T47D (cell line): ENCODE measurements at regions not wholly inside any gene's neighbourhood (a gene's known extent, or its start where the extent isn't known, plus 50 kb on each side); places are given as distances from the start of the nearest gene placed in this dataset.

Experiments
- DNase-seq, 2 experiments: peaks; one replicate each; pipeline versions ENCODE4 v3.0.0 to v3.0.0-alpha.2; 2011 to 2012; ENCODE audit warnings: low read depth in 1 of 2, low spot score in 1 of 2
- JUND ChIP-seq: IDR thresholded peaks from 2 replicates; pipeline ENCODE4 v1.6.1; 2012; ENCODE audit warnings: low read depth
- in situ Hi-C: cut with HindIII; loops from 2 replicates; pipeline ENCODE4 v1.10.0; 2016; ENCODE audit warnings: low sequenced_read_pairs, low pct_unique_long_range_greater_than_20kb

DNA sequence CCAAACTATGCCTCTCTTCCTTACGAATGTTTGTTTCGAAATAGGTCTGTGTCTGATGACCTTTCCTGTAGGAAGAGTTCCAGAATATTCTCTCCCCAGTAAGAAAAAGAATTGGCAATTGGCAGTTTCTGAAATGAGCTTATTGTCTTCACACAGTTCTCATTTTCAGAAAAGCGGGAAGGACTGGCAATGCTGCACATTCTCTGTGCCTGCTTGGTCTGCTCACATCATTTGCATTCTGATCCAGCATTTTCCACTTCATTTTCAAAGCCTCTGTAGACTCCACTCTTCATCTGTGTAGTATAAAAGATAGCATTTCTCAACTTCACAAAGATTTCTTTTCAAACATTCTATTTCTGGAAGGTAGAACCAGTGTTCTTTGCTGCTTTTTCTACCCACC is 120.6 kb upstream of the CCDC112 start:
- in situ Hi-C loops, result no loop called here
- TF ChIP-seq JUND, result no peak
- no peak for DNase-seq

DNA sequence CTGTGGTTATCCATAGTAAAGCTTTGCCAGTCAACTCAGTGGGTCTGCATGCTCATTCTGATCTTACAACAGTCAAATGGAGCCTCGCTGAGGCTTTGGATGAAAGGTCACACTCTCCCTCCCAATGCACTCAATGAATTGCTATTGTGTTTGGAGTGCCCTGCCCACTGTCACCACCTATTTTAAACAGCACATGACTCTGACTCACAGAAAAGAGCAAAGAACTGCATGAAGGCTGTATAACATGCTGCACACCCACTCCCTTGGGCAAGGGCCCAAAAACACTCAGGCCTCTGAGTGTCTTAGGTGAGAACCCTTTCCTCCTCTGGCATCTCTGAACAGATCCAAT is 118.7 kb upstream of the CCDC112 start:
- DNase-seq, result no peak
- no peak for TF ChIP-seq JUND
- in situ Hi-C loops, result no loop called here

DNA sequence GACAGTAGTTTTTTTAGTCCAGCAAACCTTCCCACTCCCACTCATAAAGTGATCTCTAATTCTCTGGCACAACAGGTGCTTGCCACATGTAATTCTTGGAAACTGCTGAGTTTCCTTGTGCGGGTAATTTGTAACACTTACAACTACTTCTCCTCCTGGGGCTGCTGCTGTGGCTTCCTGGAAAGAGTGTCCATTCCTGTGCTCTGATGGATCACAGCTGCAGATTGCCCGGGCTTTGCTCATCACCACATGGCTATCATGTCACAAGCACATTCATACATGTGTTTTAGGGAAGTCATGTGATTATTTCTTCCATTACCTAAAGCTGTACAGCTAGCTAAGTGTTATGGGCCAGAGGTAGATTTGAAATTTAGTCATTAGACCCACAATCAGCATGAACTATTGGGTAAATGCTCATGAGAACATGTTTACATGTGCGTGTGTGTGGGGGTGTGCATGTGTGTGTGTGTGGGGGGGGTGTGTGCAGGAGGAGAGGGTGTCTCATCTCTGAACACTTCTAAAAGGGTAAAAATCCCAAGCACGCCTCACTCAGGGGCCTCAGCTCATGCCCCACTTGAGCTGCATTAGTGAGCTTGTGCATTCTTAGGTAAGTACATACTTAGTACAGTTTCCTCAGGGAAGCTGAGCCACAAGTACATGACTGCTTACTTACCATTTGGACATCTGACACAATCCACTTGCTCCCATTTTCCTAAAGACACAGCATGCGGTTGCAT is 118.1 kb upstream of the CCDC112 start:
- in situ Hi-C loops, result no loop called here
- no peak for TF ChIP-seq JUND
- no peak for DNase-seq

DNA sequence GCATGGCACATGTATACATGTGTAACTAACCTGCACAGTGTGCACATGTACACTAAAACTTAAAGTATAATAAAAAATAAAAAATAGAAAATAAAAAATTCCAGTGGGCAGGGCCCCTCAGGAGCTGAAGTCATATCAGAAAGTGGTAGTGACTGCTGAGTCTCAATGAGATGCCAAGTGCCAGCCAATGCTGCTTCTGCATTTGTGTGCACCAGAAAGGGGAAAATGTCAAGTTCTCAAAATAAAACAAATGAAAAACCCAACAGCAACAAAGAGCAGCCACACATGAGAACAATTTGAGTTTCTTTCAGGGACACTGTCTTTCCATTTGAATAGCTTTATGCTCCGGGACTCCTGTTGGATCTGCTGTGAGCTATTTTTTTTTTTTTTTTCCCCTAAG is 117.2 kb upstream of the CCDC112 start:
- in situ Hi-C loops, result no loop called here
- no peak for DNase-seq
- no peak for TF ChIP-seq JUND

DNA sequence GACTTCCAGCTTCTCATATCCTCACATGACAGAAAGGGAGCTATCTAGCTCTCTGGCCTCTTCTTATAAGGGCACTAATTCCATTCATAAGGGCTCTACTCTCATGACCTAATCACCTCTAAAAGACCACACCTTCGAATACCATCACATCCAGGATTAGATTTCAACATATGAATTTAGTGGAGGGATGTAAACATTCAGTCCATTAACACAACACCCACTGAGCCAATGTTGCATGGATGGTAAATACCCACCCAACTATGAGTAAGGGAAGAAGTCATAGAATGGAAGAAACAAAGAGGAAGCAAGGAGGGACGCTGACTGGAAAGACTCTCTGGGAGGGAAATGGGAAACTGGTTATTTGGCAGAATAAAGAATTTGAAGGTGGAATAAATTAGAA is 112.6 kb upstream of the CCDC112 start:
- in situ Hi-C loops, result no loop called here
- no peak for TF ChIP-seq JUND
- DNase-seq, result no peak

DNA sequence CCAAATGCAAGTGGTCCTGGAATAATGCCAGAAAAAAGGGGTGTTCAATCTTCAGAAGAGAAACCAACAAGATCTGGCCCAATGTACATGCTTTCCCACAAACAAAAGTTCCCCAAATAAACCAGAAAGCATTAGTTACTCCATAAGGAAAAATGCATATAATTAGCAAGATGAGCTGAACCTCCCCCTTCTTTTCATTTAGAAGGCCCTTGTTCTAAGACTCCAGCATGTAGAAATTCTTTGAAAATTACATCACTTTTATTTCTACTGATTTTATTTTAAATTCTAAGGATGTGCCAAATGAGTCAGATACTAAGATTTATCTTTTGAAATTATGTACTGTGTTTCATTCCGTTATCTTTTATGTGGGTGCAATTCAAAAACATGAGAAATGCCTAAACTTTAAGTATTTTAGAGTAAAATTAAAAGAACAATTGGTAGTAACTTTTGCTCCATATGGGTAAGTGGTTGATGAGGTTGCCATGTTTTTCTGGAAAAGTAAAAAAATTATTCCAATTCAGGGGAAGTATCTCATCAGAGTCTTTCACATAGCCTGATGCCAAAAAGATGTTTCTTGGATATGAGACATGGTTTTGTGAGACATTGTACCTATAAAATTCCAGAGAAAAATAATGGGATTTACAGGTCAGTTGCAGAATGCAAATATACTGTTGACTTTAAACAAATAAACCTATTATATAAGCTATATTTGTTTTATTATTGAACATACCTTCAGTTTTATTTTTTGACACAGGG is 106.5 kb upstream of the CCDC112 start:
- in situ Hi-C loops, result no loop called here
- TF ChIP-seq JUND, result no peak
- DNase-seq, result no peak

DNA sequence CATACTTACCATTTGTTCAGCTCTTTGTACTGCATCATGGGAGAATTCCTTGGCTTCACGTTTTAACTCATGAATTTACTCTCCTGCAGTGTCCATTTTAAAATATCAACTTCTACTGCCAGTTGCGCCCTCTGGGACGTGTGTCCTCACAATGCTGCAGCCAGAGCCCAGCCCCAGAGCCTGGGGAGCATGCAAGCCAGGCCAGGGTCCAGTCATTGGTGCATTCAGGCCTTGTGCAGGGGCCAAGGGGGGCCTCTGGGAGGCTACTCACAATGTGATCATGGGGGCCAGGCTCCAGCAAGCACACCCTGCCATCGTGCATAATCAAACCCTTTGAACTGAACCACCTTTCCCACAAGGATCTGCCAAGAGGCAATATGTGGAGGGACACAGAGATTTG is 105.6 kb upstream of the CCDC112 start:
- DNase-seq, result no peak
- no peak for TF ChIP-seq JUND
- in situ Hi-C loops, result no loop called here

DNA sequence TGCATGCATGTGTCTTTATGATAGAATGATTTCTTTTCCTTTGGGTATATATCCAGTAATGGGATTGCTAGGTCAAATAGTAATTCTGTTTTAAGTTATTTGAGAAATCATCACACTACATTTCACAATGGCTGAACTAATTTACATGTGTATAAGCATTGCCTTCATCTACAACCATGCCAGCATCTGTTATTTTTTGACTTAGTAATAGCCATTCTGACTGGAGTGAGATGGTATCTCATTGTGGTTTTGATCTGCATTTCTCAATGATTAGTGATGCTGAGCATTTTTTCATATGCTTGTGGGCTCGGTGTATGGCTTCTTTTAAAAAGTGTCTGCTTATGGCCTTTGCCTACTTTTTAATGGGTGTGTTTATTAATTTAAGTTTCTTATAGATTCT is 102.3 kb upstream of the CCDC112 start:
- no peak for DNase-seq
- in situ Hi-C loops, result no loop called here
- TF ChIP-seq JUND, result no peak

DNA sequence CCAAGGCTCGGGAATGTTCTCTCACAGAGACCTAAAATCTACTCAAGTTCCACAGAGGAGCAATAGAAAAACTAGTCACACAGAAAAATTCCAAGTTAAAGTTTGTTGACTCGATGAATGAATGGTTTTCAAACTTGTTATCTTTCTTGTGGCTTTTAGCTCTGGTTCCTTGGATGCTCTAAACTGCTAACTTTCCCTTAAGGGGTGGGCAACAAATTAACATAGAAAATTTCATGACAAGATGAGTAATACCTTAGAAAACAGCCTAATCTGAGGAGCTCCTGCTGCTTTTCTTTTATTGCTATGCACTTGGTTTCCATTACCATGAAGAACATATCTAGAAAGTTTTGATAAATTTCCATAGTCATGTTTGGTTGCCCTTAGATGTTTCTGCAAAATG is 100.2 kb upstream of the CCDC112 start:
- in situ Hi-C loops, result no loop called here

DNA sequence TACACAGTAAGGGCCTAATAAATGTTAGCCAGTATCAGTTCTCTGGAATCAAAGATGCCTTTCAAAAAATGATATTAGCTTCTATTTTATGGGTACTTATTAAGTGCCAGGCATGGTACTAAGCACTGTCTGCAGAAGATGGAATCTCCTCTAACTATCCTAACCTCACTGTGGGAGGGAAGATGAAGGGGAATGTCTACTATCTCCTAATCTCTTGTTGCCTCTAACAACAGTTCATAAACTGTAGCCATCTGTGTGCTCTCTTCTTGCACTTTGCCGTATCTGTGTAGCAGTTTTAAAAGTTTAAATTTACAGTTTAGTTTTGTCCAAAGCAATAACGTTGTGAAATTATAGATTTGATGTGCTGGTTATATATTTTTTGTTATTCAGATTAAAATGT is 99.6 kb upstream of the CCDC112 start:
- TF ChIP-seq JUND, result no peak
- in situ Hi-C loops, result no loop called here
- DNase-seq, result no peak

More for the DNA sequence above, 100.2 kb upstream of the CCDC112 start:
- TF ChIP-seq JUND, result no peak
- no peak for DNase-seq

DNA sequence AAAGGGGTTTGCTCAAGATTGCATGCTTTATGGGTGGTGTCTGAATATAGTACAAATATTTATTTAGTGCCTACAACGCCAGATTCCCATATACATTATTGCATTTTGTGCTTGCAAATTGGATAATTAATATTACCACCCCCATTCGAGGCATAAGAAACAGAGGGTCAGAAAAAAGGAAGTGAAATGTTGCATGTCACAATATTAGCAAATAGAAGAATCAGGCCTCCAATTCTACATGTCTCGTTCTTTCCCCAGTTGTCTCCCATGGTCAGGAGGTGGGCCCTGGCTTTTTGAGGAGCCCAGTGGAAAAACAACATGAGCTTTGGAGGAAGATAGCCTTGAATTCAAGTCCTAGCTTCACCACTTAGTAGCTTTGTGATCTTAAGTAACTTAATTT is 98.1 kb upstream of the CCDC112 start:
- no peak for TF ChIP-seq JUND
- in situ Hi-C loops, result no loop called here
- DNase-seq, result no peak

DNA sequence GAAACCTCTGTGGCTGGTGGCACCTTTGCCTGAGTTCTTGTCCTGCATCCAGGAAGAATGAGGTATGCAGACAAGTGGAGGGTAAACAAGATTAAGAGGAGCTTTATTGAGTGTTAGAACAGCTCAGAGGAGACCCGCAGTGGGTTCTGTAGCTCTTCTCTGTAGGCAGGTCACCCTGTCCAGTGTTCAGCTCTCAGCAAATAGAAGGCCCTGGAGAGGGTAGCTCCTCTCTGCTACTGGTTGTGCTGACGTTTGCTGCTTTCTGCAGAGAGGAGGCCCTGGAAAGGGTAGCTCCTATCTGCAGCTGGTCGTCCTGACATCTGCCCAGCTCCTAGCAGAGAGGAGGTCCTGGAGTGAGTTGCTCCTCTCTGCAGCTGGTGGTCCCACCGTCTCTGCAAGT is 96.8 kb upstream of the CCDC112 start:
- no peak for DNase-seq
- no peak for TF ChIP-seq JUND
- in situ Hi-C loops, result no loop called here

DNA sequence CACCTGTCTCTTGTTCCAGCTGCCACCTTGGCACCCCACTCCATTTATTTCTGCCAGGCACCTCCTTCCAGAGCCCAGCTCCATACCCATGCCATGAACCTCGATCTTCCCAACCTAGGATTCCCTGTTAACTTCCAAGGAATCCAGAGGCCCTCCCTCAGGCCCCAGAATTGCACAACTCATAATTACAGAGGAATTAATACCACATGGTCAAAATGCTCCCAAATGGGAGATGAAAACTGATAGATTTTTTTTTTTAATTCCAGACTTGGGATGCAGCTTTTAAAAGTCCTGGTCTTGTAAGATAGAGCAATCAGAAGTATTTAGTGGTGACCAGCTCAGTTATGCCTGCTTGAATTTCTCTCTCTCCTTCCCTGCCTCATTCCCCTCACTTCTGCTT is 96.2 kb upstream of the CCDC112 start:
- DNase-seq, result no peak
- TF ChIP-seq JUND, result no peak
- in situ Hi-C loops, result no loop called here

DNA sequence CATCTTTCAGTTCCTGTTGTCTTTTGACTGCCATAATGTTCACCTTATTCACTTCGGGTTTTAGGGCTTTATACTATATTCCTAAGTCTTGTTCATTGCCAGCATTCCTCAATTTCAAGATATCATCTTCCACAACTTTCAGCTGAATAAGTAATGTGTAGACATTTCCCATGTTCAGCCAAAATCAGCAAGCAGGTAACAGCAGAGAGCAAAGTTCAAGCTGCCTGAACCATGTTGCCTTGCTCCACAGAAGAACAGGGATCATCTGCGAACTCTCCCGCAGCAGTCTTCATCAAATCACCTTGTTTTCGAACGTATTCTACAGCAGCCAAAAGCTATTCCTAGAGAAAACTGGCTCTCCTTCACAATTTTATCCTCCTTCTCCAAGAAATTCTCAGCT is 95.3 kb upstream of the CCDC112 start:
- in situ Hi-C loops, result no loop called here
- no peak for DNase-seq

More for the DNA sequence above, 95.3 kb upstream of the CCDC112 start:
- TF ChIP-seq JUND, result no peak
